Kasumi-1 (cell line): ENCODE measurements at regions not wholly inside any gene's neighbourhood (a gene's known extent, or its start where the extent isn't known, plus 50 kb on each side); places are given as distances from the start of the nearest gene placed in this dataset.
"Not testable (repeated sequence)": the region's sequence is repeated elsewhere in the genome, so short reads cannot be mapped to it uniquely, and the experiment has no call there.

Experiments
- DNase-seq, 2 experiments: peaks; one replicate each; lab custom pipeline; 2025; lab: John Stamatoyannopoulos, UW

- DNase-seq: no peak
Observed at GRCh38 chr3:30469133-30469532, 137.3 kb upstream of the TGFBR2 start.

GRCh38 chr3:30470496-30470895 is 135.9 kb upstream of the TGFBR2 start:
- DNase-seq: no peak

GRCh38 chr3:30471066-30471465 is 135.3 kb upstream of the TGFBR2 start:
- DNase-seq: no peak

GRCh38 chr3:30471796-30472489 is 134.5 kb upstream of the TGFBR2 start:
- no peak for DNase-seq

GRCh38 chr3:30473374-30474051 is 132.9 kb upstream of the TGFBR2 start:
- DNase-seq: no peak

- DNase-seq: no peak
Observed at GRCh38 chr3:30474371-30474770, 132.0 kb upstream of the TGFBR2 start.

GRCh38 chr3:30475038-30475808 is 131.2 kb upstream of the TGFBR2 start:
- DNase-seq: no peak

- DNase-seq: no peak
Observed at GRCh38 chr3:30475809-30476178, 130.6 kb upstream of the TGFBR2 start.

- DNase-seq: no peak
Observed at GRCh38 chr3:30476368-30477084, 129.9 kb upstream of the TGFBR2 start.

- DNase-seq: no peak
Observed at GRCh38 chr3:30477149-30477921, 129.1 kb upstream of the TGFBR2 start.

GRCh38 chr3:30479737-30480136 is 126.7 kb upstream of the TGFBR2 start:
- not testable (repeated sequence) for DNase-seq

- DNase-seq: not testable (repeated sequence)
Observed at GRCh38 chr3:30480156-30480555, 126.2 kb upstream of the TGFBR2 start.

GRCh38 chr3:30480587-30480986 is 125.8 kb upstream of the TGFBR2 start:
- DNase-seq: no peak

GRCh38 chr3:30481241-30481640 is 125.2 kb upstream of the TGFBR2 start:
- DNase-seq: no peak

- not testable (repeated sequence) for DNase-seq
Observed at GRCh38 chr3:30484229-30484628, 122.2 kb upstream of the TGFBR2 start.

GRCh38 chr3:30486368-30486767 is 120.0 kb upstream of the TGFBR2 start:
- no peak for DNase-seq

GRCh38 chr3:30488070-30488756 is 118.2 kb upstream of the TGFBR2 start:
- DNase-seq: no peak

- DNase-seq: no peak
Observed at GRCh38 chr3:30492322-30493192, 113.8 kb upstream of the TGFBR2 start.

- no peak for DNase-seq
Observed at GRCh38 chr3:30493911-30494311, 112.5 kb upstream of the TGFBR2 start.
